Left forelimb (tissue), 1 donor: ENCODE measurements at regions not wholly inside any gene's neighbourhood (a gene's known extent, or its start where the extent isn't known, plus 50 kb on each side); places are given as distances from the start of the nearest gene placed in this dataset.

Experiments
- DNase-seq: peaks from one replicate; pipeline ENCODE4 v3.0.0-alpha.2; 2018; ENCODE audit warnings: low spot score

- no peak for DNase-seq
Measured at GRCh38 chr15:93428807-93429351, 339.9 kb upstream of the RGMA start.

DNA sequence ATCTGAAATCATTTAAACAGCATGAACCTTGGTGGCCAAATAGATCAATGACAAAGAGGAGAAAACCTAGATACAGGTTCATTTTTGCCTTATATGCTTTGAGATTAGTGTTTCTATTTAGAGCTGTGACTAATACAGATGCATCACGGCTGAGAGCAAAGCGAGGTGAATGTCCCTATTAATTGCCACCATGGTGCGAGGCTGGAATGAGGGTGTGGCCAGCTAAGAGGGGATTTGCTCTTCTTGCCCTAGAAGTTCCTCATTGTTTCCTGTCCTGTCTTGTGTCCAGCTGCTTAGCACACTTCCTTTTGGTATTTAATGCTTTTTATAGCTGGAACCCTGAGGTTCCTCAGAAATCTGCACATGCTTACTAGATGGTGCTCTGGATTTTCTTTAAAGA is 339.1 kb upstream of the RGMA start:
- DNase-seq, result no peak

DNA sequence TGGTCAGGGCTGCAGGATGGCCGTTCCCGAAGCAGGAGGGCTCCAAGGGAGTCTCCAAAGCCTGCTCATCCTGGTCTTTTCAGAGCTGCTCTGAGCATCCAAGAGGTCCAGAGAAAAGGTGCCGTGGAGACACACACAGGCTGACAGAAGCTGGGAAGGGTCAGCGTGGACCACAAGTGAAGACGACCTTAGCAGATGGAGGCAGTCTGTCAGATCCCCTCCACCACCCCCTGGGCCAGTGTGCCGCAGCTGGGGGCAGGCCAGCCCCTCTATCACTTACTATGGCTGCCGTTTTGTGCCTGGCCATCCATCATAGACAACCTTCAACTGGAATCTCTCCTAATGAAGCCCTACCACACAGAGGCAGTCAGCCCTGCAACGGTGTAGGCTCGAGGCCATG is 335.1 kb upstream of the RGMA start:
- DNase-seq, result no peak

- no peak for DNase-seq
Measured at GRCh38 chr15:93422476-93422875, 333.5 kb upstream of the RGMA start.

DNA sequence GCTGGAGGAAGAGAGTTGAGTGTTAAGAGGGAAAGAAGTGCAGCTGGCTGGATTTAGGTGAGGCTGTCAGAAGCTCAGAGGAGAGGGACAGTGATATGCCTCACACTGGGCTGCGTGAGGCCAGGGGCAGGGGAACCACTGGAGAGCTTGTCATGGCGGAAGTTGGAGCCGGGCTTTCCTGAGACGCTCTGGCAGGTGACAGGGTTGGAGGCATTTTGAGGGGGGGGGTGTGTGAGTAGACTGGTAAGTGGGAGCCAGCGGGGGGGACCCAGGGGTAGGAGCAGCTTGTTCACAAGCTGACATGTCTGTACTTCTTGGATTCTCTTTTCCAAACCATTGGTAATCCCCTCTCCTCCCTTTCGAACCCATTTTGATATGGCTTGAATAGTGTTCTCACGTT is 331.5 kb upstream of the RGMA start:
- no peak for DNase-seq

- DNase-seq, result no peak
Measured at GRCh38 chr15:93420050-93420452, 331.0 kb upstream of the RGMA start.

DNA sequence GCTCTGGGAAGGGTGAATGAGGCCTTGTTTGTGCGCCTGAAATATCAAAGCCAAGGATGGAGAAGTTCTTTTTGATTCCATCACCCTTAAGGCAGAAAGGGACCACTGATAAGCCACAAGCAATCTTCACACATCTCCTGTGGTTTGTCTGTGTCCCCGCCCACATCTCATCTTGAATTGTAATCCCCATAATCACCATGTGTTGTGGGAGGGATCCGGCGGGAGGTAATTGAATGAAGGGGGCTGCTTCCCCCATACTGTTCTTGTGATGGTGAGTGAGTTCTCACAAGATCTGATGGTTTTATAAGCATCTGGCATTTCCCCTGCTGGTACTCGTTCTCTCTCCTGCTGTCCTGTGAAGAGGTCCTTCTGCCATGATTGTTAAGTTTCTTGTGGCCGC is 329.6 kb upstream of the RGMA start:
- DNase-seq, result no peak

GRCh38 chr15:93417631-93418030 is 328.6 kb upstream of the RGMA start:
- no peak for DNase-seq

DNA sequence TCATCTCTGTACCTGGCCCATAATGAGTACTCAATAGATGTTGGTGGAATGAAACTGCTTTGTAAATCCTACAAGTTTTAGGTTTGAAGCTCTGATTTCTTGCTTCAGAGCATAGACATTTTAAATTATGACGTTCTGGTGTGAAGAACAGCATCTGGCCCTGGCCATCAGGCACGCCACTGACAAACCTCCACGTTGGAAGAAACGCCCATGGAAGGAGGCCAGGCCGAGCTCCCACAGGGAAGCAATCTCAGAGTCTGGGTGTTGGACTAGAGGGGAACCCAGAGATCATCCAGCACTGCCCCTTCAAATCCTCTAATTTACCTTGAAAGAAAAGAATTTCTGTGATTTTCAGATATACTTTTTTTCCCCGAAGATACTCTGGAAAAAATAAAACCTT is 328.1 kb upstream of the RGMA start:
- DNase-seq, result no peak

- no peak for DNase-seq
Measured at GRCh38 chr15:93415576-93415975, 326.6 kb upstream of the RGMA start.

DNA sequence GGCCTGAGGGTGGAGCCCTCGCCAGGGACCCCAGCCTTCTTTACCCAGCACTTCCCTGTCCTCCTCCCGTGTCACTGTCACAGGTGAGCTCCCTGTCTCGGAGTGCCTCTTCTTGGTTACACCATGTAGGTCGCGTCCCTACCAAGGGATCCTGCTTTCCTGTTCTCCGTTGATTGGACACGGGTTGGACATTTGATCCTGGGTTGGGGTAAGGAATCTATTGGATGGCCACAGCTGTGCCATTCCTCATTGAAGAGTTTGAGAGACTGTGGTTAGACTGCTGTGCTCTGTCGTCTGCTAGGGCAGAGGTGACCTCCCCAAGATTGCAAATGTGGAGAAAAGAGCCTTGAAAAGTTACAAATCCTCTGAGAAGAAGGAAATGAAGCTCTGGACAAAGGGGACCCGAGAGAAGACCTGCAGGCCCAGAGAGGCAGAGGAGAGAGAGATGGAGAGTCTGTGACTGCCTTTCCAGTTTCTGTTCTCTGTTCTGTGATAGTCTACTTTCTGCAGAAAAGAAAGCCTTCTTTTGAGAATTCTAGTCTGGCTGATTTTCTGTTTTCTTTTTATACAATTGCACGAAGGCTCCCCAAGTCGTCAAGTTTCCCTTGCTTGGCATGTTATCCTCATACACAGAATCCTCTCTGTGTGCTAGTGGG is 325.7 kb upstream of the RGMA start:
- no peak for DNase-seq

GRCh38 chr15:93413745-93414144 is 324.7 kb upstream of the RGMA start:
- no peak for DNase-seq

- DNase-seq, result no peak
Measured at GRCh38 chr15:93399121-93399520, 310.1 kb upstream of the RGMA start.

DNA sequence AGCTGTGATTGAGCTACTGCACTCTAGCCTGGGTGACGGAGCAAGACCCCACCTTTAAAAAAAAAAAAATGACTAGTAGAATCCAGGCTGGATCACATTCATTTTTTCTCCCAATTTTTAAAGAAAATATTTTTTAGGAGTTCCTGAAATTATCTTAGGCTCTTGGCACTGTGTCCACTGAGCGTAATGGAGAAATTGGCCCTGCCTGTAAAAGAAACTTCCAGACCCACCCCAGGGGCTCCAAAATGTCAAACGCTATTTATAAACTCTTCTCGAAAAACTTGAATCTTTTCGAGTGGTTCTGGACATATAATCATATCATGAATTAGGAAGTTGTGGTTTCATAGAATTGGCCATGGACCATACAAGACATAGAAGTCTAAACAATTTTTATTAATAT is 300.2 kb upstream of the RGMA start:
- DNase-seq, result no peak

DNA sequence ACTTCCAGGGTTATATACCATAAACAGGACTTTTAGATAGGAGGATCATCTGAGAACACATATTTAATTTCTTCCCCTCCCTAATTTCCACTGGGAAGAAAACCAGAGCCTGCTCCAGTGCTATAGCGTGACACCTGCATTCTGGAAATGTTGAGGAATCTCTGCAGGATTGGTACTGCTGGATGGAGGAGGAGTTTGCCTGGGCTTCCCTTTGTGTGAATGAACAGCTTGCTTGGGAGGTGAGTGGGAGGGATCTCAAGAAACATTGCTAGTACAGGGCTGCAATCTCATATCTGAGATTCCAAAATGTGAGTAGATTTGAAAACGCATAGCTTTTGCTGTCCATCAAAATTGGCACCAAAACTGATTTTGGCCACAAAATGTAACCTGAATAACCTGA is 295.9 kb upstream of the RGMA start:
- DNase-seq, result no peak

DNA sequence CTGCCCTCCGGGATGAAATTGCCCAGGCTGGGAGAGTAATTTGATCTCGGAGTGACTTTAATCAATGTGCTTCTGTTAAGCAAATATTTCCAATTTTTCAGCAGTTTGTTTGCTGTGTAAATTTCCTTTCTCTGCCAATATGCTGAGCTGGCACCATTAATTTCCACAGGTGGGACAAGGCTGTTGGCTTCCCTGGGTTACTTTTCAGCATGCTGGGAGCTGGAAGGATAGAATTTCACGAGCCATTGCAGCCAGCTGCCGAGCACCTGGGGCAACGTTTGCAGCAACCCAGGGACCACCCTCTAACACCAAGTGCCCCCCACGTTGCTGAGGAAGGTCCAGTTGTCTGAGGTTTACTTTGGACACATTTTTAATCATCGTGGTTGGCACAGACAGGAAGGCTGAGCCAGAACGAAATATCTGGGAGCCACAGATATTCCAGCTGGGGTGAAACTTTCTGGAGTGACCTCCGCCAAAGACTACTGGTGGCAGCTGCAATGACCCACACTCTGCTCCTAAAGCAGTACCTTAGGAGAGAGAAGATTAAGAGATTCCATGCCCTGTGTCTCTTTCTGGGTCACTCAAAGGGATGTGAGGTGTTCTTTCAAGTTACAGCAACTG is 293.3 kb upstream of the RGMA start:
- DNase-seq, result no peak

- no peak for DNase-seq
Measured at GRCh38 chr15:93378558-93378957, 289.5 kb upstream of the RGMA start.

DNA sequence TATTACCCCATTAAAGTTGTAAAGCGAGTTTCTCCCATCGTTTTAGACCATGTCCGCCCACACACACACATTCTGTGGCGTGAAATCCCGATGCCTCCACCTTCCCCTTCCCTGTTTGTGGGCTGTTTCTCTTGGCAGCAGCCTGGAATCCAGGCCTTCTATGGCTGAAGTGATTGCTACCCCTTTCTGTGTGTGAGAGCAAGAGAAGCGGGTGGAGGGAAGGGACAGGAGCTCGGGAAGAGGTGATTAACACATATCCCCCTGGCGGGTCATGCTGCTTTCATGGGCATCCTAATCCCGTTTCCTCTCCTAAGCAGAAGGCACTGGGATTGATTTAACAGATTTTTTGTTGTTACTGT is 283.8 kb upstream of the RGMA start:
- no peak for DNase-seq

DNA sequence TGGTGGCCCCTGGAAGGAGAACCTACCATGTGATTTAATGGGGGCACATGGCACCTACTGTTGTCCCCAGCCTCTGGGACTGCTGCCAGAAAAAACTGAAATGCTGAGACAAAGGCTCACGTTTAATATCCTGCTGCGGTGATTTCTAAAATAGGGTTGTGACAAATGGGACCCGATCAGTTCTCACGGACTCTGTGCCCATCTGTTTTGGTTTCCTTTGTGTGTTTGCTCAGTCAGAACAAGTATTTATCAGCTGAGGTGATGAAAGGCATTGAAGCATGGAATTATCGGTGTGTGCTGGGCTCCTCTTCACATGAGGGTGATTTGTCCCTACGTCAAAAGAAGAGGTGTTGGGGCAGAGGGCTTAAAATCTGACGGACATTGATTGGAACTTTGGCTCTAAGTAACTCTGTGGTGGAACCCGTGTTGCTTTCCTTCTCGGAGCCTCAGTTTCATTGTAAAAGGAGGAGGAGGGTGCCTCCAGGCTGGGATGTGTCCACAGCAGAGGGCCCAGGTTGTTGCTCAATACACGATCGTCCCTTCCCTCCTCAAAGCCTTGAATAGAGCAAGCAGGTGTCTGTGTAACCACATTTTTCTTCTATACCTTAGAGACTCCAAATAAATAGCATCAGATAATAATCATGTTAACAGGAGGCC is 283.3 kb upstream of the RGMA start:
- no peak for DNase-seq

GRCh38 chr15:93366387-93367100 is 277.5 kb upstream of the RGMA start:
- DNase-seq, result no peak

- DNase-seq, result no peak
Measured at GRCh38 chr15:93362821-93363220, 273.8 kb upstream of the RGMA start.

- no peak for DNase-seq
Measured at GRCh38 chr15:93362203-93362602, 273.2 kb upstream of the RGMA start.

- no peak for DNase-seq
Measured at GRCh38 chr15:93361703-93362102, 272.7 kb upstream of the RGMA start.
